Naive thymus-derived CD4-positive, alpha-beta T cell (primary cell): ENCODE measurements at regions not wholly inside any gene's neighbourhood (a gene's known extent, or its start where the extent isn't known, plus 50 kb on each side); places are given as distances from the start of the nearest gene placed in this dataset.

Experiments used
- ATAC-seq: fragments of 150-1000 bp; cut with Tn5 transposase; 2 replicates; pipeline ENCODE4 v1.10.0; 2021; ENCODE audit warnings: mild to moderate bottlenecking, moderate library complexity
- CTCF ChIA-PET: fragments of 350-600 bp; sonication (Branson Sonifier 250); formaldehyde crosslinking; loops from one replicate; lab custom pipeline; 2021; ENCODE audit warnings: antibody characterized with exemption; lab: Charles Lee
- POLR2A ChIA-PET: fragments of 350-600 bp; sonication (Branson Sonifier 250); formaldehyde crosslinking; loops from one replicate; lab custom pipeline; 2021; ENCODE audit warnings: antibody characterized with exemption, inconsistent platforms; lab: Charles Lee
- DNase-seq, 9 donors: peaks; one replicate each; pipeline versions ENCODE4 v3.0.0 to v3.0.0-alpha.2; 2020 to 2022; ENCODE audit warnings: mixed read lengths in 1 of 9
- H3K27ac ChIP-seq: one replicate; pipeline ENCODE4 v1.7.0; 2013; ENCODE audit warnings: mild to moderate bottlenecking, low read depth, low read length, moderate library complexity
- H3K27me3 ChIP-seq, 2 donors: one replicate each; pipeline ENCODE4 v1.7.0; 2013; ENCODE audit warnings: low read length in 2 of 2, mild to moderate bottlenecking in 2 of 2, moderate library complexity in 2 of 2; ENCODE audit not compliant: control insufficient read depth in 2 of 2, insufficient read depth in 2 of 2
- H3K36me3 ChIP-seq, 3 experiments: 1 replicate in 2 of 3; 2 replicates in 1 of 3; pipeline ENCODE4 v1.7.0; 2013; ENCODE audit warnings: low read length in 3 of 3, mild to moderate bottlenecking in 3 of 3, moderate library complexity in 1 of 3; ENCODE audit not compliant: insufficient read depth in 3 of 3, control insufficient read depth in 2 of 3
- H3K4me1 ChIP-seq, 2 donors: one replicate each; pipeline ENCODE4 v1.7.0; 2013; ENCODE audit warnings: low read length in 2 of 2, mild to moderate bottlenecking in 2 of 2, moderate library complexity in 1 of 2; ENCODE audit not compliant: control insufficient read depth in 2 of 2, insufficient read depth in 2 of 2
- H3K4me3 ChIP-seq: 2 replicates; pipeline ENCODE4 v1.7.0; 2013; ENCODE audit warnings: mild to moderate bottlenecking, low read length
- H3K9me3 ChIP-seq, 3 experiments: 1 replicate in 2 of 3; 2 replicates in 1 of 3; pipeline ENCODE4 v1.7.0; 2013; ENCODE audit warnings: low read length in 3 of 3; ENCODE audit not compliant: control insufficient read depth in 2 of 3
- H3K27ac Mint-ChIP-seq, 9 donors: one replicate each; pipeline ENCODE4 v1.8.0; 2020 to 2022; ENCODE audit warnings: mixed read lengths in 9 of 9, mild to moderate bottlenecking in 8 of 9, moderate library complexity in 5 of 9, inconsistent platforms in 2 of 9
- H3K27me3 Mint-ChIP-seq, 5 donors: one replicate each; pipeline ENCODE4 v1.8.0; 2021 to 2022; ENCODE audit warnings: mixed read lengths in 5 of 5, mild to moderate bottlenecking in 1 of 5
- H3K36me3 Mint-ChIP-seq, 5 donors: one replicate each; pipeline ENCODE4 v1.8.0; 2020 to 2022; ENCODE audit warnings: mixed read lengths in 5 of 5, mild to moderate bottlenecking in 3 of 5, inconsistent platforms in 1 of 5
- H3K4me1 Mint-ChIP-seq, 7 donors: one replicate each; pipeline ENCODE4 v1.8.0; 2020 to 2022; ENCODE audit warnings: mixed read lengths in 7 of 7, mild to moderate bottlenecking in 3 of 7, inconsistent platforms in 1 of 7
- H3K4me3 Mint-ChIP-seq, 10 donors: one replicate each; pipeline ENCODE4 v1.8.0; 2020 to 2022; ENCODE audit warnings: mild to moderate bottlenecking in 10 of 10, mixed read lengths in 10 of 10, moderate library complexity in 6 of 10, inconsistent platforms in 2 of 10
- H3K9me3 Mint-ChIP-seq, 11 donors: one replicate each; pipeline ENCODE4 v1.8.0; 2020 to 2022; ENCODE audit warnings: mixed read lengths in 11 of 11, mild to moderate bottlenecking in 4 of 11, inconsistent platforms in 1 of 11, moderate library complexity in 1 of 11
- intact Hi-C, 2 donors: fragments of 100-400 bp; cut with micrococcal nuclease; formaldehyde crosslinking; loops; one replicate each; pipeline ENCODE4 v1.15.1; 2023

GRCh38 chr7:67781841-67782240 lies 785.2 kb downstream of the TYW1 start:
- H3K27ac Mint-ChIP-seq: no peak overlapping the region
- no peaks in the 10 kb centered on the region for H3K4me1 Mint-ChIP-seq
- no peaks in the 10 kb centered on the region for H3K27me3 ChIP-seq
- no peak overlapping the region for H3K4me3 Mint-ChIP-seq
- no peaks in the 10 kb centered on the region for H3K9me3 ChIP-seq
- no peaks in the 10 kb centered on the region for H3K27me3 Mint-ChIP-seq
- no peak overlapping the region for H3K4me3 ChIP-seq
- H3K27ac ChIP-seq: no peak overlapping the region
- peaks cover 7 to 30% (median 17%) of the 10 kb centered on the region in 11 donors for H3K9me3 Mint-ChIP-seq
- ChIA-PET CTCF (no interaction called here), POLR2A (no interaction called here)
- DNase-seq (no peak), ATAC-seq (no peak)
- intact Hi-C loops: no loop called here
- no peaks in the 10 kb centered on the region for H3K36me3 ChIP-seq
- peaks cover 0 to 4% (median 0%) of the 10 kb centered on the region in 5 donors for H3K36me3 Mint-ChIP-seq
- H3K4me1 ChIP-seq: no peaks in the 10 kb centered on the region

GRCh38 chr7:67786021-67786420 lies 789.4 kb downstream of the TYW1 start:
- peaks cover 0 to 9% (median 0%) of the 10 kb centered on the region in 3 experiments for H3K9me3 ChIP-seq
- no peak overlapping the region for H3K4me3 Mint-ChIP-seq
- ATAC-seq (no peak), DNase-seq (no peak)
- ChIA-PET CTCF (no interaction called here), POLR2A (no interaction called here)
- peaks cover 0 to 14% (median 0%) of the 10 kb centered on the region in 5 donors for H3K27me3 Mint-ChIP-seq
- no peaks in the 10 kb centered on the region for H3K4me1 Mint-ChIP-seq
- H3K4me1 ChIP-seq: no peaks in the 10 kb centered on the region
- H3K27me3 ChIP-seq: no peaks in the 10 kb centered on the region
- H3K4me3 ChIP-seq: no peak overlapping the region
- H3K27ac ChIP-seq: no peak overlapping the region
- H3K27ac Mint-ChIP-seq: no peak overlapping the region
- no peaks in the 10 kb centered on the region for H3K36me3 Mint-ChIP-seq
- H3K9me3 Mint-ChIP-seq: peaks cover 2 to 41% (median 18%) of the 10 kb centered on the region in 11 donors
- intact Hi-C loops: no loop called here
- no peaks in the 10 kb centered on the region for H3K36me3 ChIP-seq

DNA sequence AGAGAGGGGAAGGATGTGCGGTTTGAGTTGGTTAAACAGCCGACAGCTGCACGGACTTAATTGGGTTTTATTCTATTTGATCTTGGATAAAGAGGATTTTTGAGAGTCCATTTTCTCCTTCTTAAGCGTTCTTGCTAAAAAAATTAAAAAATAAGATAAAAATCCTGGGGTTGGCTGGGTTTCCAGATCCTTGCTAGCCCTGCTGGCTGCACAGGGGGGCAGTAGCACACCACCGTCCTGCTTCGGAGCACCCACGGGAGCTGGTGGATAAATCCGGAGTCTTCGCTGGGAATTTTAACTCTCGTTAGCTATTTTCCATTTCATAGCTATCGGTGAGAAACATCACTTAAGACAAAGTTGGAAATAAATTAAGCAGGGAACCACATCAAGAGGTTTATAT lies 792.0 kb downstream of the TYW1 start:
- H3K4me1 Mint-ChIP-seq: no peaks in the 10 kb centered on the region
- CTCF ChIA-PET: no interaction called here
- no peak overlapping the region for H3K27ac Mint-ChIP-seq
- H3K4me3 ChIP-seq: no peak overlapping the region
- peaks cover 0 to 9% (median 0%) of the 10 kb centered on the region in 3 experiments for H3K9me3 ChIP-seq
- no peaks in the 10 kb centered on the region for H3K4me1 ChIP-seq
- POLR2A ChIA-PET: no interaction called here
- no peaks in the 10 kb centered on the region for H3K36me3 ChIP-seq
- intact Hi-C loops: no loop called here
- H3K27me3 Mint-ChIP-seq: peaks cover 0 to 14% (median 0%) of the 10 kb centered on the region in 5 donors
- H3K9me3 Mint-ChIP-seq: peaks cover 2 to 43% (median 20%) of the 10 kb centered on the region in 11 donors
- no peak overlapping the region for H3K27ac ChIP-seq
- ATAC-seq (no peak), DNase-seq (no peak)
- H3K36me3 Mint-ChIP-seq: peaks cover 0 to 3% (median 0%) of the 10 kb centered on the region in 5 donors
- H3K27me3 ChIP-seq: no peaks in the 10 kb centered on the region
- H3K4me3 Mint-ChIP-seq: no peak overlapping the region

GRCh38 chr7:67791918-67792317 lies 795.3 kb downstream of the TYW1 start:
- H3K36me3 ChIP-seq: no peaks in the 10 kb centered on the region
- Mint-ChIP-seq H3K36me3 (peaks cover 0 to 3% (median 0%) of the 10 kb centered on the region in 5 donors), H3K27me3 (peaks cover 0 to 14% (median 0%) of the 10 kb centered on the region in 5 donors), H3K27ac (no peak overlapping the region), H3K4me3 (no peak overlapping the region), H3K9me3 (peaks cover 0 to 38% (median 20%) of the 10 kb centered on the region in 11 donors), H3K4me1 (no peaks in the 10 kb centered on the region)
- ChIA-PET CTCF (no interaction called here), POLR2A (no interaction called here)
- intact Hi-C loops: no loop called here
- no peaks in the 10 kb centered on the region for H3K4me1 ChIP-seq
- H3K27ac ChIP-seq: no peak overlapping the region
- H3K4me3 ChIP-seq: no peak overlapping the region
- ATAC-seq (no peak), DNase-seq (no peak)
- no peaks in the 10 kb centered on the region for H3K27me3 ChIP-seq
- H3K9me3 ChIP-seq: peaks cover 0 to 9% (median 0%) of the 10 kb centered on the region in 3 experiments

DNA sequence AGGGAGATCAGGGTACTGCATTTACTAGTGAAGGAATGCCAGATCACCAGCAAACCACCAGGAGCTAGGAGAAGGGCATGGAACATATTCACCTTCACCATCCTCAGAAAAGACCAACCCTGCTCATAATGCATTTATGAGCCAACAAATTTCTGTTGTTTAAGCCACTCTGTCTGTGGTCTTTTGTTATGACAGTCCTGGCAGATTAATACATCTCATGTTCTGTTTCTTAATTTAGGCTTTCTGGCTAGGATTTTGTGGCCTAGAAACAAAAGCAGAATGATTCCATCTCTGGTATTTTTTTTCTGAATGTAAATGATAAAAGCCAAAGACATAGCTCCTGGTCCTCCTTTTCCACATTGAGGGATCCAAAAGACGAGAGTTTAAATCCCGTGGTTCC lies 797.9 kb downstream of the TYW1 start:
- Histone ChIP-seq H3K4me3 (no peak overlapping the region), H3K27me3 (no peaks in the 10 kb centered on the region), H3K27ac (no peak overlapping the region), H3K36me3 (no peaks in the 10 kb centered on the region), H3K9me3 (peaks cover 0 to 9% (median 0%) of the 10 kb centered on the region in 3 experiments), H3K4me1 (no peaks in the 10 kb centered on the region)
- peaks cover 0 to 3% (median 0%) of the 10 kb centered on the region in 5 donors for H3K36me3 Mint-ChIP-seq
- H3K27ac Mint-ChIP-seq: no peak overlapping the region
- ChIA-PET POLR2A (no interaction called here), CTCF (no interaction called here)
- ATAC-seq (no peak), DNase-seq (no peak)
- H3K9me3 Mint-ChIP-seq: peaks cover 1 to 33% (median 19%) of the 10 kb centered on the region in 11 donors
- no peak overlapping the region for H3K4me3 Mint-ChIP-seq
- H3K27me3 Mint-ChIP-seq: peaks cover 0 to 9% (median 0%) of the 10 kb centered on the region in 5 donors
- H3K4me1 Mint-ChIP-seq: no peaks in the 10 kb centered on the region
- intact Hi-C loops: no loop called here

DNA sequence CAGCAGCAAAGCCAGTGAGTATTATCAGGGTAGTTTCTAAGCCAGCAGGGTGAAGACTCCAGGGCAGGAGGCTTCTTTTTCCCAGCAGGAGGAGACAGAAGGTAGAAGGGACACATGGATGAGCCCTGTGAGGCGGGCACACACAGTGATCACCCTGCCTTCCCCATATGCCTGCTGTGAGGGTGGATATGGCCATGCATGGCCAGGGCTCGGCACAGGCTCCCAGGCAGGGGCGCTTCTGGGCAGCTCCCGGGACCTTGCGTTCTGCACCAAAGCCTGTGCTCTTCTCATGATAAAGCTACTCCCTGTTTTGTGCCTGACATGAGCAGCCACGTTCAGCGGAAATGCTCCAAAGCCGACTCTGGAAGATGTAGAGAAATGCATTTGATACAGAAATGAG lies 807.2 kb downstream of the TYW1 start:
- H3K4me3 ChIP-seq: no peak overlapping the region
- no peaks in the 10 kb centered on the region for H3K4me1 Mint-ChIP-seq
- H3K9me3 Mint-ChIP-seq: peaks cover 5 to 49% (median 17%) of the 10 kb centered on the region in 11 donors
- no peaks in the 10 kb centered on the region for H3K27me3 ChIP-seq
- ChIA-PET POLR2A (no interaction called here), CTCF (no interaction called here)
- ATAC-seq (no peak), DNase-seq (no peak)
- no peak overlapping the region for H3K27ac Mint-ChIP-seq
- no peak overlapping the region for H3K4me3 Mint-ChIP-seq
- intact Hi-C loops: no loop called here
- H3K27me3 Mint-ChIP-seq: peaks cover 0 to 6% (median 0%) of the 10 kb centered on the region in 5 donors
- peaks cover 0 to 3% (median 0%) of the 10 kb centered on the region in 3 experiments for H3K9me3 ChIP-seq
- no peaks in the 10 kb centered on the region for H3K36me3 ChIP-seq
- no peaks in the 10 kb centered on the region for H3K4me1 ChIP-seq
- H3K27ac ChIP-seq: no peak overlapping the region
- peaks cover 0 to 5% (median 0%) of the 10 kb centered on the region in 5 donors for H3K36me3 Mint-ChIP-seq

DNA sequence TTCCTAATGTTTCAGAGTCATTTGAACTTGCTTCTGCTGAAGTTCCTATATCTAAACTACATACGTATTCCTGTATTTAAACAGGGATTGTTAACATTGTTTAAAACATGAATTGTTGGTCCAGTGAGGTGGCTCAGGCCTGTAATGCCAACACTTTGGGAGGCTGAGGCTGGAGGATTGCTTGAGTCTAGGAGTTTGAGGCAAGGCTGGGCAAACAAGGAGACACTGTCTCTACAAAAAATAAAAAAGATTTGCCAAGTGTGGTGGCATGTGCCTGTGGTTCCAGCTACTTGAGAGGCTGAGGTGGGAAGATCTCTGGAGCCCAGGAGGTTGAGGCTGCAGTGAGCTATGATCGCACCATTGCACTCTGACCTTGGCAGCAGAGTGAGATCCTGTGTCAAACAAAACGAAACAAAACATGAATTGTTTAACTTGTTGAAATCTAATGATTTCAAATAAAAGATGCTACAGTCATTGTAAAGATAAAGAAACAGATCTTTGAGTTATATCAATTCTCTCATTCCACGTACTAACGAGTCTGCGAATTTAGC lies 809.4 kb downstream of the TYW1 start:
- no peak for ATAC-seq
- POLR2A ChIA-PET: no interaction called here

More for the DNA sequence above, 809.4 kb downstream of the TYW1 start:
- no peak overlapping the region for H3K27ac Mint-ChIP-seq
- no peak for DNase-seq
- CTCF ChIA-PET: no interaction called here
- peaks cover 0 to 39% (median 13%) of the 10 kb centered on the region in 11 donors for H3K9me3 Mint-ChIP-seq
- H3K4me3 ChIP-seq: no peak overlapping the region
- H3K27ac ChIP-seq: no peak overlapping the region
- H3K27me3 ChIP-seq: no peaks in the 10 kb centered on the region
- intact Hi-C loops: no loop called here
- no peaks in the 10 kb centered on the region for H3K4me1 Mint-ChIP-seq
- no peak overlapping the region for H3K4me3 Mint-ChIP-seq
- no peaks in the 10 kb centered on the region for H3K36me3 Mint-ChIP-seq
- H3K27me3 Mint-ChIP-seq: no peaks in the 10 kb centered on the region
- no peaks in the 10 kb centered on the region for H3K9me3 ChIP-seq
- no peaks in the 10 kb centered on the region for H3K36me3 ChIP-seq
- H3K4me1 ChIP-seq: no peaks in the 10 kb centered on the region
